IMR-90 (cell line): ENCODE measurements at regions not wholly inside any gene's neighbourhood (a gene's known extent, or its start where the extent isn't known, plus 50 kb on each side); places are given as distances from the start of the nearest gene placed in this dataset.

Source experiments
- ATAC-seq: fragments of 200-7000 bp; cut with Tn5 transposase; 2 replicates; pipeline ENCODE4 v1.9.1; 2020; ENCODE audit warnings: low read depth, mild to moderate bottlenecking, moderate library complexity
- BruUV-seq: library from RNA; stranded (reverse); fragments of 400-500 nt; replicated peaks from 2 replicates; lab custom pipeline; 2021; lab: Mats Ljungman, UMichigan
- CTCF ChIA-PET: fragments of 300-600 bp; formaldehyde crosslinking; extraction: SDS; loops from one replicate; lab custom pipeline; 2021; ENCODE audit warnings: antibody characterized with exemption; lab: Yijun Ruan, JAX
- POLR2A ChIA-PET: fragments of 300-600 bp; sonication (Branson Sonifier 250); formaldehyde crosslinking; loops from one replicate; lab custom pipeline; 2022; ENCODE audit warnings: antibody characterized with exemption; ENCODE audit not compliant: unreplicated experiment; lab: Charles Lee
- DNase-seq: peaks from one replicate; pipeline ENCODE4 v3.0.0; 2013
- H2AFZ ChIP-seq: replicated peaks from 2 replicates; pipeline ENCODE3; 2013; ENCODE audit warnings: low read length, mild to moderate bottlenecking; ENCODE audit not compliant: poor library complexity
- H2AK5ac ChIP-seq: 2 replicates; pipeline ENCODE4 v1.6.1; 2013; ENCODE audit warnings: low read depth, low read length, inconsistent platforms
- H2AK9ac ChIP-seq: replicated peaks from 2 replicates; pipeline ENCODE3; 2013; ENCODE audit warnings: mild to moderate bottlenecking, low read depth, low read length, moderate library complexity; ENCODE audit not compliant: poor library complexity
- H2BK120ac ChIP-seq: 2 replicates; pipeline ENCODE4 v1.6.1; 2013; ENCODE audit warnings: low read depth, low read length, inconsistent platforms
- H2BK15ac ChIP-seq: 3 replicates; pipeline ENCODE4 v1.6.1; 2013; ENCODE audit warnings: low read depth, low read length, inconsistent platforms
- H2BK20ac ChIP-seq: 2 replicates; pipeline ENCODE4 v1.6.1; 2013; ENCODE audit warnings: low read depth, mild to moderate bottlenecking, inconsistent platforms, low read length, moderate library complexity
- H2BK5ac ChIP-seq: 2 replicates; pipeline ENCODE4 v1.6.1; 2013; ENCODE audit warnings: mild to moderate bottlenecking, low read depth, low read length, inconsistent platforms; ENCODE audit not compliant: poor library complexity, severe bottlenecking
- H3K14ac ChIP-seq: replicated peaks from 2 replicates; pipeline ENCODE4 v1.6.1; 2013; ENCODE audit warnings: low read depth, low read length, inconsistent platforms
- H3K18ac ChIP-seq: 2 replicates; pipeline ENCODE4 v1.6.1; 2013; ENCODE audit warnings: low read depth, low read length, control low read depth
- H3K23ac ChIP-seq: 2 replicates; pipeline ENCODE4 v1.6.1; 2013; ENCODE audit warnings: low read depth, low read length, inconsistent platforms
- H3K27ac ChIP-seq: 2 replicates; pipeline ENCODE4 v1.5.1; 2013; ENCODE audit warnings: mild to moderate bottlenecking, control low read depth, low read length; ENCODE audit not compliant: insufficient read depth
- H3K27me3 ChIP-seq: 2 replicates; pipeline ENCODE4 v1.6.1; 2013; ENCODE audit warnings: low read length; ENCODE audit not compliant: control insufficient read depth, insufficient read depth
- H3K36me3 ChIP-seq: 2 replicates; pipeline ENCODE4 v1.6.1; 2013; ENCODE audit warnings: low read length, mixed read lengths; ENCODE audit not compliant: control insufficient read depth, insufficient read depth
- H3K4ac ChIP-seq: 2 replicates; pipeline ENCODE4 v1.6.1; 2013; ENCODE audit warnings: low read depth, low read length, inconsistent platforms
- H3K4me1 ChIP-seq: 2 replicates; pipeline ENCODE4 v1.6.1; 2013; ENCODE audit warnings: low read length, mixed read lengths; ENCODE audit not compliant: control insufficient read depth, insufficient read depth
- H3K4me2 ChIP-seq: 2 replicates; pipeline ENCODE4 v1.6.1; 2013; ENCODE audit warnings: low read depth, mild to moderate bottlenecking, control low read depth, low read length, moderate library complexity
- H3K4me3 ChIP-seq: 2 replicates; pipeline ENCODE4 v1.5.1; 2013; ENCODE audit warnings: low read depth, mild to moderate bottlenecking, control low read depth, low read length, moderate library complexity; ENCODE audit not compliant: insufficient read depth
- H3K56ac ChIP-seq: 2 replicates; pipeline ENCODE4 v1.6.1; 2013; ENCODE audit warnings: low read length, inconsistent platforms; ENCODE audit not compliant: insufficient read depth; ENCODE audit errors: extremely low read depth
- H3K79me1 ChIP-seq, 2 experiments: 2 replicates each; pipeline ENCODE4 v1.6.1; 2013; ENCODE audit warnings: low read length in 2 of 2, inconsistent platforms in 1 of 2, low read depth in 1 of 2
- H3K9ac ChIP-seq: 2 replicates; pipeline ENCODE4 v1.6.1; 2013; ENCODE audit warnings: low read depth, low read length, control low read depth
- H3K9me1 ChIP-seq: 2 replicates; pipeline ENCODE4 v1.6.1; 2013; ENCODE audit warnings: low read length, inconsistent platforms; ENCODE audit not compliant: insufficient read depth
- H3K9me3 ChIP-seq: 2 replicates; pipeline ENCODE4 v1.6.1; 2013; ENCODE audit warnings: low read length; ENCODE audit not compliant: control insufficient read depth, insufficient read depth
- H4K20me1 ChIP-seq: 2 replicates; pipeline ENCODE4 v1.6.1; 2013; ENCODE audit warnings: low read length, inconsistent platforms; ENCODE audit not compliant: insufficient read depth
- H4K5ac ChIP-seq: 2 replicates; pipeline ENCODE4 v1.6.1; 2013; ENCODE audit warnings: mild to moderate bottlenecking, low read depth, low read length, control low read depth
- H4K8ac ChIP-seq, 2 experiments: 2 replicates each; pipeline ENCODE4 v1.6.1; 2013; ENCODE audit warnings: low read depth in 2 of 2, low read length in 2 of 2, control low read depth in 1 of 2, inconsistent platforms in 1 of 2
- H4K91ac ChIP-seq: 2 replicates; pipeline ENCODE4 v1.6.1; 2013; ENCODE audit warnings: low read depth, low read length, inconsistent platforms; ENCODE audit not compliant: insufficient read depth
- BHLHE40 ChIP-seq: fragments of 150-350 bp; IDR thresholded peaks from 2 replicates; pipeline ENCODE4 v1.6.1; 2016; ENCODE audit warnings: mild to moderate bottlenecking, low read depth, low read length
- CEBPB ChIP-seq: IDR thresholded peaks from 2 replicates; pipeline ENCODE4 v1.6.1; 2012; ENCODE audit warnings: low read depth, low read length, improper control_type of control experiment
- ELK1 ChIP-seq: fragments of 150-350 bp; IDR thresholded peaks from 2 replicates; pipeline ENCODE4 v1.6.1; 2016; ENCODE audit warnings: low read depth, mild to moderate bottlenecking, low read length, moderate library complexity, borderline replicate concordance
- FOS ChIP-seq: fragments of 150-350 bp; IDR thresholded peaks from 2 replicates; pipeline ENCODE4 v1.6.1; 2016; ENCODE audit warnings: low read depth, low read length
- MAFK ChIP-seq: IDR thresholded peaks from 2 replicates; pipeline ENCODE4 v1.6.1; 2012; ENCODE audit warnings: low read depth, low read length, improper control_type of control experiment
- MAZ ChIP-seq: IDR thresholded peaks from 2 replicates; pipeline ENCODE4 v1.6.1; 2012; ENCODE audit warnings: low read depth, mild to moderate bottlenecking, low read length, improper control_type of control experiment, moderate library complexity, borderline replicate concordance
- MXI1 ChIP-seq: IDR thresholded peaks from 2 replicates; pipeline ENCODE4 v1.6.1; 2012; ENCODE audit warnings: low read depth, mild to moderate bottlenecking, low read length, moderate library complexity, borderline replicate concordance
- NFE2L2 ChIP-seq: fragments of 150-350 bp; IDR thresholded peaks from 2 replicates; pipeline ENCODE4 v1.6.1; 2016; ENCODE audit warnings: low read depth, mild to moderate bottlenecking, low read length
- POLR2A ChIP-seq: IDR thresholded peaks from 2 replicates; pipeline ENCODE4 v1.6.1; 2012; ENCODE audit warnings: mild to moderate bottlenecking, low read depth, low read length
- RAD21 ChIP-seq: IDR thresholded peaks from 2 replicates; pipeline ENCODE4 v1.6.1; 2012; ENCODE audit warnings: low read length, improper control_type of control experiment
- RCOR1 ChIP-seq: IDR thresholded peaks from 2 replicates; pipeline ENCODE4 v1.6.1; 2012; ENCODE audit warnings: mild to moderate bottlenecking, low read length, improper control_type of control experiment; ENCODE audit not compliant: insufficient replicate concordance
- RFX5 ChIP-seq: IDR thresholded peaks from 2 replicates; pipeline ENCODE4 v1.8.0; 2012; ENCODE audit warnings: low read depth, mild to moderate bottlenecking, low read length, moderate library complexity
- SMC3 ChIP-seq: fragments of 150-350 bp; IDR thresholded peaks from 2 replicates; pipeline ENCODE4 v1.6.1; 2016; ENCODE audit warnings: low read depth, mild to moderate bottlenecking, antibody characterized with exemption, low read length, moderate library complexity
- WGBS, 2 experiments: methylation state at CpG; one replicate each; pipeline versions ENCODE4 v1.1.5 to v1.1.7; 2013; ENCODE audit warnings: missing lambda C conversion rate in 2 of 2; ENCODE audit not compliant: insufficient read length in 1 of 2; ENCODE audit errors: extremely low coverage in 2 of 2; 5-methylcytosine and 5-hydroxymethylcytosine counted together
- dilution Hi-C: fragments of 300-500 bp; cut with HindIII; formaldehyde crosslinking; loops from one replicate; pipeline ENCODE4 v1.14.3; 2018; ENCODE audit warnings: low sequenced_read_pairs; ENCODE audit not compliant: unreplicated experiment
- in situ Hi-C: fragments of 300-500 bp; cut with MboI; formaldehyde crosslinking; loops from 3 replicates; pipeline ENCODE4 v1.14.3; 2019; ENCODE audit warnings: low sequenced_read_pairs, inconsistent platforms, mixed read lengths
- intact Hi-C: fragments of 100-400 bp; cut with micrococcal nuclease; formaldehyde crosslinking; loops from 2 replicates; pipeline ENCODE4 v1.10.0; 2022
- TF ChIP-seq, protein P1 (sequence below): fragments of 150-350 bp; IDR thresholded peaks from 2 replicates; pipeline ENCODE4 v1.6.1; 2017; ENCODE audit warnings: mild to moderate bottlenecking, antibody characterized with exemption, low read length, low read depth
- TF ChIP-seq, protein P2 (sequence below): conservative IDR thresholded peaks from 2 replicates; pipeline ENCODE4 v1.5.1; 2012; ENCODE audit warnings: mild to moderate bottlenecking, low read depth, low read length, improper control_type of control experiment

DNA sequence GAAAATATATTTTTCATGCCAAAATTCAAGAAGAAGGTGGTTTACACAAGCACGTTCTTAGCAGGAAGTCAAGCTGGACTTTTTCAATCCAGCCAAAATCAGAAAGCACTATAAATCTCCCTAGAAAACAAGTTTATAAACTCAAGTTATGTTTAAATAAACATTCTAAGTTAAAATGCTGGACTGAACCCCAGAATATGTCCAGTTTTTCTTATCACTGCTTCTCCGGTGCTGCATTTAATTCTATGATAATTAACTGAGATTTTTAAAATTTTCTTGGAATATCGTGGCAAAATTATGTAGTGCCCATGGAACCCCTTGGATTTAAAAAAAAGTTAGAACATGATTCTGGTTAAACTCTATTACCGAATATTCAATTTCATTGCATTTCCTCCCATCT lies 218.2 kb upstream of the MDFIC2 start:
- no peak overlapping the region for H2BK5ac ChIP-seq
- BruUV-seq: no TSS peak
- H3K56ac ChIP-seq: no peak overlapping the region
- H3K4me2 ChIP-seq: no peak overlapping the region
- TF ChIP-seq, protein P1, sequence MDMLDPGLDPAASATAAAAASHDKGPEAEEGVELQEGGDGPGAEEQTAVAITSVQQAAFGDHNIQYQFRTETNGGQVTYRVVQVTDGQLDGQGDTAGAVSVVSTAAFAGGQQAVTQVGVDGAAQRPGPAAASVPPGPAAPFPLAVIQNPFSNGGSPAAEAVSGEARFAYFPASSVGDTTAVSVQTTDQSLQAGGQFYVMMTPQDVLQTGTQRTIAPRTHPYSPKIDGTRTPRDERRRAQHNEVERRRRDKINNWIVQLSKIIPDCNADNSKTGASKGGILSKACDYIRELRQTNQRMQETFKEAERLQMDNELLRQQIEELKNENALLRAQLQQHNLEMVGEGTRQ: no peak
- no peak for TF ChIP-seq CEBPB
- no peak for TF ChIP-seq BHLHE40
- TF ChIP-seq FOS: no peak
- TF ChIP-seq MAZ: no peak
- TF ChIP-seq, protein P2, sequence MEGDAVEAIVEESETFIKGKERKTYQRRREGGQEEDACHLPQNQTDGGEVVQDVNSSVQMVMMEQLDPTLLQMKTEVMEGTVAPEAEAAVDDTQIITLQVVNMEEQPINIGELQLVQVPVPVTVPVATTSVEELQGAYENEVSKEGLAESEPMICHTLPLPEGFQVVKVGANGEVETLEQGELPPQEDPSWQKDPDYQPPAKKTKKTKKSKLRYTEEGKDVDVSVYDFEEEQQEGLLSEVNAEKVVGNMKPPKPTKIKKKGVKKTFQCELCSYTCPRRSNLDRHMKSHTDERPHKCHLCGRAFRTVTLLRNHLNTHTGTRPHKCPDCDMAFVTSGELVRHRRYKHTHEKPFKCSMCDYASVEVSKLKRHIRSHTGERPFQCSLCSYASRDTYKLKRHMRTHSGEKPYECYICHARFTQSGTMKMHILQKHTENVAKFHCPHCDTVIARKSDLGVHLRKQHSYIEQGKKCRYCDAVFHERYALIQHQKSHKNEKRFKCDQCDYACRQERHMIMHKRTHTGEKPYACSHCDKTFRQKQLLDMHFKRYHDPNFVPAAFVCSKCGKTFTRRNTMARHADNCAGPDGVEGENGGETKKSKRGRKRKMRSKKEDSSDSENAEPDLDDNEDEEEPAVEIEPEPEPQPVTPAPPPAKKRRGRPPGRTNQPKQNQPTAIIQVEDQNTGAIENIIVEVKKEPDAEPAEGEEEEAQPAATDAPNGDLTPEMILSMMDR: no peak
- no peak for TF ChIP-seq RAD21
- no peak for TF ChIP-seq RFX5
- TF ChIP-seq POLR2A: no peak
- no peak for TF ChIP-seq ELK1
- no peak for TF ChIP-seq NFE2L2
- TF ChIP-seq RCOR1: no peak
- TF ChIP-seq SMC3: no peak
- TF ChIP-seq MAFK: no peak
- TF ChIP-seq MXI1: no peak
- H2BK15ac ChIP-seq: no peak overlapping the region
- no peaks in the 10 kb centered on the region for H3K9me3 ChIP-seq
- no peaks in the 10 kb centered on the region for H3K36me3 ChIP-seq
- H3K4ac ChIP-seq: no peak overlapping the region
- no peak overlapping the region for H2AK5ac ChIP-seq
- ChIA-PET CTCF (interaction anchor here (0.6 kb wide), 1 partner anchor 657 kb away, joined by 3 read pairs; no protein-coding TSS in a partner anchor), POLR2A (no interaction called here)
- no peak overlapping the region for H2AK9ac ChIP-seq
- H3K9ac ChIP-seq: no peak overlapping the region
- H4K8ac ChIP-seq: no peak overlapping the region
- H2AFZ ChIP-seq: no peak overlapping the region
- no peak overlapping the region for H3K4me3 ChIP-seq
- in situ Hi-C loops: no loop called here
- intact Hi-C loops: loop anchor here (1.0 to 5.0 kb wide), 2 partner anchors 1052 to 1122 kb away; partner anchors contain the start of gene FOXP1
- no peak overlapping the region for H3K14ac ChIP-seq
- no peak overlapping the region for H2BK120ac ChIP-seq
- peaks cover 21% of the 10 kb centered on the region for H3K27me3 ChIP-seq
- no CpG with 5 or more reads among the region's 4 CpGs for WGBS, 2 experiments
- no peak overlapping the region for H2BK20ac ChIP-seq
- no peaks in the 10 kb centered on the region for H3K9me1 ChIP-seq
- H4K20me1 ChIP-seq: no peaks in the 10 kb centered on the region
- ATAC-seq: no peak
- H3K27ac ChIP-seq: no peak overlapping the region
- no peak overlapping the region for H3K18ac ChIP-seq
- H4K91ac ChIP-seq: no peak overlapping the region
- dilution Hi-C loops: no loop called here
- no peak overlapping the region for H4K5ac ChIP-seq
- DNase-seq: no peak
- no peaks in the 10 kb centered on the region for H3K4me1 ChIP-seq
- H3K79me1 ChIP-seq: no peaks in the 10 kb centered on the region
- H3K23ac ChIP-seq: no peak overlapping the region
